NOMO-1 treated with DMSO at 0.1 percent for 48 hours (cell line): ENCODE measurements at regions not wholly inside any gene's neighbourhood (a gene's known extent, or its start where the extent isn't known, plus 50 kb on each side); places are given as distances from the start of the nearest gene placed in this dataset.

Experiments
- DNase-seq: peaks from one replicate; lab custom pipeline; 2025; ENCODE audit not compliant: unreplicated experiment; lab: John Stamatoyannopoulos, UW

DNA sequence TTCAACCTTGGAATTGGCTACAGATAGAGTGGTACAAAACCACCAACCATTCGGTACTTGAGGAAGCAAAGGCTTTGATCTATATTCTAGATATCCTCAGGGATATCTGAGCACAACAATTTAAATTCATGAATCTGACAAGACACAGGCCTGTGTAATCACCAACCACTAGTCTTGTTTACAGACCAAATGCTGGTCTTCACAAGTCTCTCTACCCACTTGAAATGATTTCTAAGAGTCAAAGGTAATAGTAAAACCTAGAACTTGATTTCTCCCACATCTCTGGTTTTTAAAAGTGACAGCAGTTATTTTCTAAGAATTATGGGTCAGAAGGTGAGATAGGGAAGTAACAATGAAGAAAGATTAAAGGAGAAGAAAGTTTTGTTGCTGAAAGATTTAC is 613.7 kb upstream of the ACVR2A start:
- DNase-seq = no peak

DNA sequence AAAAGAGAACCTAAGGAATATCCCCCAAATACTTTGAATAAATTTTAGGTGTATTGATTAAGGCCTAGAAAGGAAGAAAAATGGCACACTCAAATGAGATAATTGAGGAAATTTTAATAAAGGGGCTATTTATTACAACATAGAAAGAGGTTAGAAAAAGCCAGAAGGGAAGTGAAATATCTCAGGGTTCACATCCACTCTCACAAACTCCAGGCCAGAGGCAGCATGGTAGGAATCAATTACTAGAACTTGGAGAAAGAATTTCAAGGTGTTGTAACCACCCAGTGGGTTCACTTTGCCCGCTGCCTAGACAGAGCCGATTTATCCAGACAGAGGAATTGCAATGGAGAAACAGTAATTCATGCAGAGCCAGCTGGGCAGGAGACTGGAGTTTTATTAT is 617.5 kb upstream of the ACVR2A start:
- DNase-seq = no peak

DNA sequence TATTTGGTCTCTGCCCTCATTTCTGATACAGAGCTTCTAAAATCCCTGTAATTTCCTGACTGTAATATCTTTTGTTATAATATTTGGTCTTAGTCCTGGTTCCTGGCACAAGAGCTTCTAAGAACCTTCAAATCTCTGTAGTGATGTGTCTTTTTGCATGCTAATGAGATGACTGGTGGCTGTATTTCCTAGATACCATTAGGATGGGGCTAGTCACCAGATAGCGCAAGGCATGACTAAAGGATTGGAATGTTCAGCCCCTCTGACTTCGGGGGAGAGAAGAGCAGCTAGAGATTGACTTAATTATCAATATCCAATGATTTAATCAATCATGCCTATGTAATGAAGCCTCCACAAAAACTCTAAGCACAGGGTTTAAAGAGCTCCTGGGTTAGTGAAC is 620.8 kb upstream of the ACVR2A start:
- no peak for DNase-seq

DNA sequence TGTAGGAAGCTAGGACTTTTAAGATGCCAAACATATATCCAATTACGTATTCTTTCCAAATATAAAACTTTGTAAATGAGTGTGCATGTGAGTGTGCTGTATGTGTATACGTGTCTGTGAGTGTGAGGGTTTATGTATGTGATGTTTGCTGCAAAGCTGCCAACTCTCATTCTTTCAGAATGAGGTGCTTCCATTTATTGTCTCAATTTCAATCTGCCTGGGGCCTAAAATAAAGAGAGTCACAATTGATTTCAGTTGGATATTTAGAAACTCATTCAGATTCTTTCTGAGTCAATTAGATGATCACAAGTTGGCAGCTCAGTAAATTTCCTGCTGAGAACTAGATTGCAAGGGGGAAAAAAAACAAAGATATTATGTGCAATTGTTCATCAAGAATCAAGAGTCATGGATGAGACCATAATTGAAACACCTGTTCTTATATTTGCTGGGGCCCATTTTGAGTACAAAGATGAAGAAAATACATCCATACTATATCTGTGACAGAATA is 621.2 kb upstream of the ACVR2A start:
- no peak for DNase-seq

DNA sequence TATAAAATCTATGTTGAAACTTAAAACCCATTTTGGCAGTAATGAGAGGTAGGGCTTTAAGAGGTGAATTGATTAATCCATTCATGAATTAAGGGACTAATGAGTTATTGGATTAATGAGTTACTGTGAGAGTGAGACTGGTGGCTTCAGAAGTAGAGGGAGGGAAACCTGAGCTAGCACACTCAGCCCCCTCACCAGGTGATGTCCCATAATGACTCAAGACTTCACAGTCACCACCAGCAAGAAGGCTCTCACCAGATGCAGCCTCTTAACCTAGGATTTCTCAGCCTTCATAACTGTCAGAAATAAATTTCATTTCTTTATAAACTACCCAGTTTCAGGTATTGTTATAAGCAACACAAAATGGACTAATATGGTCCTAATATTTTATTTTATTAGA is 621.7 kb upstream of the ACVR2A start:
- no peak for DNase-seq

DNA sequence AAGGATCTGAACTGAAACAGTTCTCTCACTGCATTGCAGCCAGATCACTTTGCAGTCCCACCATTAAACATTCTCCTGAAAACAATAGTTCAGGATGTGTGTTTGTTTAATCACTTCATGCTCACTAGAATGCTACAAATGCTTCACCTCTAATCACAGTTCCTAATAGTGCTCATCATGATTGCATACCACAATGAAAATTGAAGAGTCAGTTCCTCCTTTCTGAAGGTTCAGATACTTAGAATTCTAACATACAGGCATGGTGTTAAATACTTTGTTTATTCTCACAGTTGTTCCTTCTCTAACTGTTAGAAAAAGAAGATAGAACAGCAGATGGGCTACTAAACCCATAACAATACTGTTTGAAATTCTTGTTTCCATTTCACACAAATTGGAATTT is 622.3 kb upstream of the ACVR2A start:
- DNase-seq = no peak

DNA sequence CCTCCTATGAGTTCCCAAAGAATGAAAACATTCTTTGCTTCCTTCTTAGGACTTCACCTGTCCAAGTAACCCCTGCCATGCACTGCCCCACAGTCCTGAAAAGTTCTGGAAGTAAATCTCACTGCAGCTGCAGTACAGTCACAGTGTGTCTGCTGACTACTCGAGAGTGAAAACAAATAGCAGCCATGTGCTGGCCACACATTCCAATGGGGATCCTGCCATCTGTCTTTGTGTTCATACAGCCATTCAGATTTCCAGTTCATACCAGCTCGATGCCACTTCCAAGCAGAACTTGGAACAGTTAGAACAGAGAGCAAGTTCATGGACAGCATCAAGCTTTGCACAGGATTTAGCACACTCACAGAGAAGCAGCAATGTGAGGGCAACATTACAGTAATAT is 629.9 kb upstream of the ACVR2A start:
- DNase-seq = no peak

DNA sequence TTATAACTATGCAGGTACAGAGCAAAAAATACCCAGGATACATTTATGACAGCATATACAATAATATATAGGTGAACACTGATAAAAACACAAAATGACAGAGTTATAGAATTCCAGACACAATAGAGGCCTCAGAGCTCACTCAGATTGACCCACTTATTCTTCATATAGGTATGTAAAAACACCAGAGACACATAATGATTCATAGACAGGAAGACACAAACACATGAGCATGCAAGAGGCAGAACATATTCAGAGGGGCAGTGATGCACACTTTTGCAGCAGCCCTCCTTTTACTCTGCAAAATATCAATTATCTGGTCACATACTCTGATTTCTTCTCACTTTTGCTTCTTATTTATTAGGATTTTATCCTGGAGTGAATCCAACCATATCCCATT is 633.3 kb upstream of the ACVR2A start:
- DNase-seq = no peak

DNA sequence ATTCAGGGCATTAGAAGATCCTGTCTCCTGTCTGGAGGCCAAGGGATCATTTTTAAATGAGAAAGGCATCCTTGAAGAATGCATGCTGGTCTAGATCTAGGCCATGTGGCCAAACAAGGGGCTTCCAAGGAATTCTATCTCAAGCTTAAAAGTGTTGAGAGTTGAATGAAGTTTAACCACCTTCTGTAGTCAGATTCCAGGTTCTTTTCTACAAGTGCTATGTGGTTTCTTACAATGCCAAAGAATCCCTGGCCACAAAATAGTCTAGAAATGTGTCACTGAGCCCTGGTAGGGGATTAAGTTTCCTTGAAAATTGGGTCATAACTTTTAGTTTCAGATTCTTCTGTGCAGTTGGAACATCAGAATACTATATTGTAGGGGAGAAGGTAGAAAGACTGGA is 640.7 kb upstream of the ACVR2A start:
- no peak for DNase-seq

DNA sequence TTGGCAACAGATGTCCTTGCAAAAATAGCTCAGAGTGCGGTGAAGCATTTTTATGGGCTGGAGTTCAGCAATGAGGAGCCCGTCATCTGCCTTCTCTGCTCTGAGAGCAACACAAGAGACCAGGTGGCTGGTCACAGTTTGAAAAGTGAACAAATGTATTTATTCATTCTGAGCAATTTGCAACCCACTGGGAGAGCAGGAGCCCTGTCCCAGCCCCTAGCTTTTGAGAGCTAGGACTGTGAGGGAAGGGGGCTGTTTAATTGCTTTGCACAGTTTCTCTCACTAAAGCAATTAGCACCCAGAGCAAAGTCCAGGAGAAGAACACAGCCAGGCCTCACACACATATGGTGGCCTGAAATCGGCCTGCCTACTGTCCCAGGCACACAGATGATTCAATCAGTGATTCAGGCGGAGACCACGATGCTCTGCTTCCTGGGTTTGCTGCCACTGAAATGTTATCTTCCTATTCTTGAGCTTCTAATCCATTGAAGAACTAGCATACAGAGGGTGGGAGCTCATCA is 646.1 kb upstream of the ACVR2A start:
- DNase-seq = no peak

DNA sequence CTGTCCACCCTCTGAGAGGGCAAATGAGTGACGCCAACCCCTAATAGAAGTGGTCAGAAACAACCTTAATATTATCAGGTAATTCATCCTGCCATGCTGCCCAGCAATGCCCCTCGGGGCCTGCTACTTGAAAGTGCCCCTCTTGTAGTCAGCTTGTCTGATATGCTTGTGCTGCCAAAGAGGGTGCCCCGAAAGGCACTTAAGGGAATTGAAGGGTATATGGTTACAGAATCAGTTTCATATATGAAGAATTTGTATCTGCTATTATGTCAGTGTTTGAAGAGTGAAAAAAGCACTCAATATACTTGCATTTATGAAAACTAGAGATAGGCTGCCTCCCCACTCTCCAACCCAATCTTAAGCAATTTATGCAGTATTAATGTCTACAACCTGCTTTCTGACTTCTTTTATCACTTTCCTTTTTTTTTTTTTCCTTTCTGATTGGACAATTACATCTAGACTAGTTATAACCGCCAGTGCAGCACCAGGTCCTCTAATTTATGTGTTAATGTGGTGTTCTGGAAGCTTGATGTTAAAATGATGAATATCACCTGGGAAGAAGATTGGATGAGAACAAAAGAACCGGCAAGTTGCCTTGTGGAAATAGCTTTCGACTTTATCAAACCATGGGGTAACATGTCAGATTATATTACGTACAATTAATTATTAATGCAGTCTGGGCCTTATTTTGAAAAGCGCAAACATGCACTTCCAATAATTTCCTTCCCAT is 646.9 kb upstream of the ACVR2A start:
- DNase-seq = no peak

DNA sequence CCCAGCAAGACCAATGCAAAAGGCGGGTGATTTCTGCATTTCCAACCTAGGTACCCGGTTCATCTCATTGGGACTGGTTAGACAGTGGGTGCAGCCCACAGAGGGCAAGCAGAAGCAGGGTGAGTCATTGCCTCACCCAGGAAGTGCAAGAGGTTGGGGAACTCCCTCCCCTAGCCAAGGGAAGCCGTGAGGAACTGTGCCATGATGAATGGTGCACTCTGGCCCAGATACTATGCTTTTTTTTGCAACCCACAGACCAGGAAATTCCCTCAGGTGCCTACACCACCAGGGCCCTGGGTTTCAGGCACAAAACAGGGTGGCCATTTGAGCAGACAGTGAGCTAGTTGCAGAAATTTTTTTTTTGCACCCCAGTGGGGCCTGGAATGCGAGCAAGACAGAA is 662.6 kb upstream of the ACVR2A start:
- no peak for DNase-seq

DNA sequence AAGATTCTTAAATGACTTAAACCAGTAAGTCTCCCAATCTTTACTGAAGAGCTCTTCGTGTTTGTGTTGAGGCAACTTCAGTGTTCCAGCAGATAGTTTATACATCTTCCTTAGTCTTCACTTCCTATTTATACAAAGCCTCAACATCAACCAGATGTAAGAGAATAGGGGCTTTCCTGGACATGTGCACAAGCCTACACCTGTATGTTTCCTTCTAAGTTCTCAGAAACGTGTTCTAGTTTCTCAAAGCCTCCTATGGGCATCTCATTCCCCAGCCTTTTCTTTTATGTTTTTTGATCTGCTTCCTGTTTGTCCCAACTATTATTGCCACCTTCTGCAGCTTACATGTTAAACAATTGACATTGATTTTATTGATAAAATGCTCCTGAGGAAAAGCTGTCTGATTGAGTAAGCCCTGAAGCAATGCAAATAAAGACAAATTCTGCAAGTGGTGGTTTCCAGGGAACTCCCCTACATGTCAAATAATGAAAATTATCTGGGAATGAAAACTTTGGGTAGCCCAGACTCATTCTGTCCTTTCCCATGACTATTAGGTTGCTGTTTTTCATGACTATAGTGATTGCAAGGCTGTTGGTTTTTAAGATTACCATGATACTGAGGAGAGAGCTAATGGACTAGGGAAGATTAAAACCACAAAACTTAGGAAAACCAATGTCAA is 663.3 kb upstream of the ACVR2A start:
- no peak for DNase-seq

DNA sequence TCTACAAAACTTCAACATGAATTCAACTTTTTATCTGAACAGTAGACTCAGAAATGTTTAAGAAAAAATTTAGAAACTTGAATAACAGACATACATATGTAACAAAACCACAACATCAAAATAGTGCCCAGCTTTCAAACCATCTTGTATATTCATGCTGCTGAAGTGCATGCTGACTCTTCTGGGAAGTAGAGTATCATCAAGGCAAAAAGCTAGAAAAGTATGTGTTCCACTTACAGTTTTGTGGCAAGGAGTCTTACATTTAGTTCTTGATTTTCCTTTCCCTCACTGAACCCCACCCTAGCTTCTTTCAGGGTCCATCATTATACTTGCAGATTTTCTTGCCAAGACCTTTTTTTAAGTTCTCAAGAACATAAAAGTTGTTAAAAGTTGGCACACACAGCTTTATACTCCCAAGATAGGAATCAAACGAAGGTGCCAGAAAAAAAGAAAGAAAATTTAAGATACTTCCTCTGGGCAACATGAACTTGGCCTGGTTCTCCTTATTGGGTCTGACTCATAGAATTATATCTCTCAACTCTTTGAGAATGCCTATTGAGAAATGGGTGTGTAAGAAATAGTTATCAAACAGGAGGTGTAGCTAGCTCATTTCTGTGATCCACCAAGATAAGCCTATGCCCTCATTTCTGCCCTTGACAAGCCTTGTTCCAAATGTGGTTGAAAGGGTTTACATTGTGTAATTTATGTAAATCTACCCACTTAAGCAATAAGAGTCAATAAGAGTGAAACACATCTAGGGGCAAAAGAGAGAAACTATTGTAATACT is 667.6 kb upstream of the ACVR2A start:
- no peak for DNase-seq

DNA sequence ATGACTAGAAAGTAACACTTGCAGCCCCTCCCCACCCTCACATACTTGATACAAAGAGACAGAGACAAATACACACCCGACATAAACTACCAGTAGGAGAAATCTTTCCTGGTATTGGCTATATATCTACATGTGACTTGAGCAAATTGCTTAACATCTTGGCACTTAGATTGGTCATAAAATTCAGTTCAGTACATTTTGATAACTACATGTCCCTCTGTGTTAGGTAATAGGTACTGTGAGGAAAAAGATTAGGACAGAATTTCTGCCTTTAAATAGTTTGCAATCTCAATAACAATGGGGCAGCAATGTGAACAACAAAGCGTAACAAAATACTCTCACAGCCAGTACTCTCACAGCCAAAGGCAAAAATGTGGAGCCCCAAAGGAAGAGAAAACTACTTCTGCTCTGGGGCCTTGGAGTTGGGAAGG is 670.0 kb upstream of the ACVR2A start:
- no peak for DNase-seq

DNA sequence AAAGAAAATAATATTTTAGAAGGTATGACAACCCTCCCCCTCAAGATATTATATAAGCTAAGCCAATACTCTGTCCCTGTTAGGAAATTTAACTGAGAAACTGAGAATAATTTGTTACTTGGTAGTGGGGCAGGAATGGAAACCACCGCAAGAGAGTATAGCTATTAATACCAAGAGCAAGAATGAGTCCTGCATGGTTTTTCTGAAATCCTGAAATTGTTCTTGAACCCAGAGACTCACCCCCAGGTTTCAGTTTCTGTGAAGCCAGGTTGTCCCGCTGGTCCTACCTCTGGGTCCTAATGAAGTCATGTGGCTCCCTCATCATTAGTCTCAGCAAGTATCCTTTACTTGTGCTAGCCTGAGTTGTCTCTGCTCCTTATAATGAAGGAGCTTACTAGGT is 671.0 kb upstream of the ACVR2A start:
- DNase-seq = no peak

DNA sequence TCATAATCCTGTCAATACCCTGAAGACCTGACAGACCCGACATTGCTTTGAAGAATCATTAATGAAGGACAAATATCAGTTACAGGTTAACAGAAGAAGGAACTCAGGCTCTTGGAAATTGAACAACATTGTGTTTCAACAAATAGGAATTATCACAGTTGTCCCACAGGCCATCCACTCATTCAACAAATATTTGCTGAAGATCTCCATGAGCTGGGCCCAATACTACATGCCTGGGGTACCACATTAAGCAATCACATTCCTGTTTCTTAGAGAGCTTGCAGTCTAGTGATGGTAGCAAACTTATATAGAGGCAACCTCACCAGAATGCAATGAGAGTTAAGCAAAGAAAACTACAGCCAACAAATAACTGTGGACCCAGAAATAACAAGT is 671.6 kb upstream of the ACVR2A start:
- DNase-seq = no peak

DNA sequence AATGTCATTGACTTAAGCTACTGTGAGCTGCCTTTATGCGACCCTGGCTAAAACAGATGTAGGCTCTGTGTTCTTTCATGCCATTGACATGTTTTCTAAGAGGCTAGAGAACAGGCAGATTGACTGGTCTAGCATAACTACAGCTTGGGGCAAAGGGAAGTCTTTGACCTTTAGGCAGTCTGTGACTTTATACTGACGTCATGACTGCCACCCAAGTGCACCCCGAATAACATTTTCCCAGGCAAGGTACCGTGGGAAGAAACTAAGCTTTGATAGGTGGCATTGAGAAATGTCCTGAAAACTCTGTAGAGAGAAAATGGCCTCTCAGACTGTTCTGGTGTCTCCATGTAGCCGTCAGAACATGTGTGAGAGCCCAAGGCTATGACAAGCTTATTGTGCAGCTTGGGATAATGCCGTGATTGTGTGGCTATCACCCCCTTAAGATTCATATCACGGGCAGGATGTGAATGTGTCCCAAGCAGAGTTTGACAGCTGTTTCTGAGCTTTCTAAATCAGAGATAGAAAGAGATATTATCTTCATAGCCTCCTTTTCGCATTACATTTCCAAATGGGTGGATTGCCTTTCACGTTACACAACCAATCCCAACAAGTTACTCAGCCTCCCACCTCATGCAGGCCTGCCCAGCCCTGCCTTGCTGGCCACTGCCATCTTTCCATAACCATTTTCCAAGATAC is 672.2 kb upstream of the ACVR2A start:
- DNase-seq = no peak

DNA sequence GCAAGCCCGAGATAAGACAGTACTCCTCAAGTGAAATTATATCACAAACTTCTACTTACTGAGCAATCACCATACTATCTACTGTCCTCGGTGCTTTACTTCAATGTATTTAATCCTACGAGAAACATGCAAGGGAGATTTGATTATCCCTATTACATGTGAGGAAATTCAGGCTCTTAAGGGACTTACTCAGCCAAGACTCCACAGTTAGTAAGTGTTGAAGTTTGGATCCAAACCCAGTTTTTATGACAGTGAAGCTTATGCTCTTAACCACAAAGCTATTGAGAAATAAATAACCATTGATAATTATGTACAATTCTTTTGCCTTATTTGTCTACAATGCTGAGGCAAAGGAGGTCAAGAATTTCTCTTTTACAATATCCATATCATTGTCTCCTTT is 672.9 kb upstream of the ACVR2A start:
- no peak for DNase-seq

DNA sequence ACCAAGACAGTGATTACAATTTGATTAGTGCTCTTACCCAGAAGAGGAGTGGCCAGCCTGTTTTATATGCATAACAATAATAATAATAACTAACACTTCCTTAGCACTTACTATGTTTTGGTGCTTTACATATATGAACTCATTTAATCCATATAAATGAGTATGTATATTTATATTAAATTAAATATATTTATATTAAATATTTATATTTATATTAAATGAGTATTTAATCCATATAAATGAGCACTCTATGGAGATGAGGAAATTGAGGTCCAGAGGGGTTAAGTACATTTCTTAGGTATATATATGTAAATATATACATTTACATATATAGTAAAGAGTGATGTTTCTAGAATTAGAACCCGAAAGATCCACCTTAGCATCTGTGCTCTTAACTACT is 673.9 kb upstream of the ACVR2A start:
- DNase-seq = no peak

DNA sequence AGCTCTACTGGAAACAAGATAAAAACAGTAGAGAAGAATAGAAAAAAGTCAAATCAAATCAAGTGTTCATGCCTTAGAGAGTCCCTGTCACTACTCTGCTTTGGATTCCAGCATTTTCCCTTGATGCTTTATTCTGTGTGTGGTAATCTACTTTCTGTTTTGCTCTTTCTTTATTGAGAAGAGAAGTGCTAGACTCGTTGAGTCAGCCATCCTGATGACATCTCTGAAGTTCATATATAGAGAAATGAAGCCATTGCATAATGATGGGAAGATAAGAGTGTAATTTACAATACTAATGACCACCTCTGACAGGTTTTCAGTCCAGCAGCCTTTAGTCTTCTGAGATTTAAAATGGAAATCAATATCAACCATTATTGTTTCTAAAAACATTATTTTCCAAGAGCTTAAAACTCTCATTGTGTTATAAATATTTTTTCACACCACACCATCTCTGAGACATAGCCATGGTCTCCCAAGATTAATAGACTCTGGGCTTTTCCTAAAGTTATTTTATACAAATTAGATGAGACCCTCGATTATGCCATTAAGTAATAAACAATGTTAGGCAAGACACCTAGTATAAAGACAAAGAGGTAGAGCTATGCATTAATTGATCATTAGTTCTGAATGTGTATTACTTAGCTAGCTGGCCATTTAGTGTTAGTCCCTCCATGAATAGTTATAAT is 679.0 kb upstream of the ACVR2A start:
- DNase-seq = no peak
